Caco-2 (cell line): ENCODE measurements at regions not wholly inside any gene's neighbourhood (a gene's known extent, or its start where the extent isn't known, plus 50 kb on each side); places are given as distances from the start of the nearest gene placed in this dataset.

Experiments used
- BruUV-seq: library from RNA; stranded (reverse); fragments of 400-500 nt; replicated peaks from 2 replicates; lab custom pipeline; 2021; lab: Mats Ljungman, UMichigan
- CTCF ChIA-PET: fragments of 300-600 bp; sonication (Branson Sonifier 250); formaldehyde crosslinking; loops from one replicate; lab custom pipeline; 2022; ENCODE audit warnings: antibody characterized with exemption; lab: Charles Lee
- POLR2A ChIA-PET: fragments of 300-600 bp; sonication (Branson Sonifier 250); formaldehyde crosslinking; loops from one replicate; lab custom pipeline; 2022; ENCODE audit warnings: antibody characterized with exemption; lab: Charles Lee
- DNase-seq, 2 experiments: peaks; one replicate each; pipeline versions ENCODE4 v3.0.0 to v3.0.0-alpha.2; 2020 to 2022
- H3K27me3 ChIP-seq: replicated peaks from 2 replicates; pipeline ENCODE4 v1.6.0; 2011; ENCODE audit warnings: low read length; ENCODE audit not compliant: control insufficient read depth, insufficient read depth
- H3K36me3 ChIP-seq: 2 replicates; pipeline ENCODE4 v1.5.1; 2011; ENCODE audit warnings: low read length; ENCODE audit not compliant: control insufficient read depth, insufficient read depth
- H3K4me1 ChIP-seq: fragments of 250-450 bp; sonication (Bioruptor Pico); 2 replicates; pipeline ENCODE4 v1.5.1; 2020; ENCODE audit warnings: mild to moderate bottlenecking
- H3K4me3 ChIP-seq: 2 replicates; pipeline ENCODE4 v1.5.1; 2011; ENCODE audit warnings: low read depth, mild to moderate bottlenecking, control low read depth, low read length
- H3K9me3 ChIP-seq: fragments of 250-450 bp; sonication (Bioruptor Pico); 2 replicates; pipeline ENCODE4 v1.5.1; 2020; ENCODE audit warnings: mild to moderate bottlenecking, moderate library complexity
- H3K27ac Mint-ChIP-seq: one replicate; pipeline ENCODE4 v1.8.0; 2022; ENCODE audit warnings: mixed read lengths; ENCODE audit not compliant: unreplicated experiment
- H3K27me3 Mint-ChIP-seq: one replicate; pipeline ENCODE4 v1.8.0; 2022; ENCODE audit warnings: mixed read lengths; ENCODE audit not compliant: insufficient read depth, unreplicated experiment
- H3K36me3 Mint-ChIP-seq: one replicate; pipeline ENCODE4 v1.8.0; 2022; ENCODE audit warnings: mild to moderate bottlenecking, mixed read lengths; ENCODE audit not compliant: insufficient read depth, unreplicated experiment
- H3K4me1 Mint-ChIP-seq: one replicate; pipeline ENCODE4 v1.8.0; 2022; ENCODE audit warnings: low read depth, mixed read lengths; ENCODE audit not compliant: unreplicated experiment
- H3K4me3 Mint-ChIP-seq: one replicate; pipeline ENCODE4 v1.8.0; 2022; ENCODE audit warnings: mild to moderate bottlenecking, moderate library complexity, mixed read lengths; ENCODE audit not compliant: unreplicated experiment
- H3K9me3 Mint-ChIP-seq: one replicate; pipeline ENCODE4 v1.8.0; 2022; ENCODE audit warnings: mixed read lengths; ENCODE audit not compliant: unreplicated experiment
- CTCF ChIP-seq, 2 experiments: fragments of 200-600 bp in 1 of 2; IDR thresholded peaks; 1 replicate in 1 of 2; 2 replicates in 1 of 2; pipeline versions ENCODE4 v1.5.1 to v1.8.0; 2011 to 2022; ENCODE audit warnings: antibody characterized with exemption in 1 of 2, control low read depth in 1 of 2, inconsistent platforms in 1 of 2, low read depth in 1 of 2, low read length in 1 of 2, mild to moderate bottlenecking in 1 of 2, moderate library complexity in 1 of 2; ENCODE audit not compliant: insufficient read depth in 1 of 2, severe bottlenecking in 1 of 2, unreplicated experiment in 1 of 2
- intact Hi-C: fragments of 100-400 bp; cut with micrococcal nuclease; formaldehyde crosslinking; loops from one replicate; pipeline ENCODE4 v1.10.0; 2022; ENCODE audit not compliant: unreplicated experiment

- ChIA-PET POLR2A (no interaction called here), CTCF (no interaction called here)
- no peak overlapping the region for H3K4me3 Mint-ChIP-seq
- no peak for TF ChIP-seq CTCF (IDR thresholded peaks at IDR 0.05; ENCODE audit: insufficient read depth in 1 of 2, low read depth in 1 of 2, low read length in 1 of 2, severe bottlenecking in 1 of 2, unreplicated experiment in 1 of 2)
- Histone ChIP-seq H3K27me3 (no peaks in the 10 kb centered on the region), H3K36me3 (no peaks in the 10 kb centered on the region), H3K4me1 (no peaks in the 10 kb centered on the region), H3K9me3 (no peaks in the 10 kb centered on the region), H3K4me3 (no peak overlapping the region)
- H3K27me3 Mint-ChIP-seq: peaks cover 4% of the 10 kb centered on the region
- no peaks in the 10 kb centered on the region for H3K9me3 Mint-ChIP-seq
- no peak overlapping the region for H3K27ac Mint-ChIP-seq
- intact Hi-C loops: no loop called here
- no peaks in the 10 kb centered on the region for H3K36me3 Mint-ChIP-seq
- no TSS peak for BruUV-seq
- H3K4me1 Mint-ChIP-seq: no peaks in the 10 kb centered on the region
- no peak for DNase-seq
Measured at GRCh38 chrX:137263374-137263773, 229.6 kb upstream of the GPR101 start.

- Mint-ChIP-seq H3K4me1 (no peaks in the 10 kb centered on the region), H3K4me3 (no peak overlapping the region), H3K27me3 (peaks cover 3% of the 10 kb centered on the region), H3K9me3 (no peaks in the 10 kb centered on the region), H3K36me3 (no peaks in the 10 kb centered on the region), H3K27ac (no peak overlapping the region)
- Histone ChIP-seq H3K9me3 (no peaks in the 10 kb centered on the region), H3K4me1 (no peaks in the 10 kb centered on the region), H3K4me3 (no peak overlapping the region), H3K36me3 (no peaks in the 10 kb centered on the region), H3K27me3 (no peaks in the 10 kb centered on the region)
- intact Hi-C loops: no loop called here
- POLR2A ChIA-PET: no interaction called here
- CTCF ChIA-PET: no interaction called here
- no peak for TF ChIP-seq CTCF (IDR thresholded peaks at IDR 0.05; ENCODE audit: insufficient read depth in 1 of 2, low read depth in 1 of 2, low read length in 1 of 2, severe bottlenecking in 1 of 2, unreplicated experiment in 1 of 2)
- BruUV-seq: no TSS peak
- no peak for DNase-seq
Measured at GRCh38 chrX:137245183-137245582, 211.4 kb upstream of the GPR101 start.

GRCh38 chrX:137236837-137237236 is 203.0 kb upstream of the GPR101 start:
- no TSS peak for BruUV-seq

More at GRCh38 chrX:137236837-137237236, 203.0 kb upstream of the GPR101 start:
- POLR2A ChIA-PET: no interaction called here
- no peaks in the 10 kb centered on the region for H3K4me1 ChIP-seq
- no peaks in the 10 kb centered on the region for H3K36me3 Mint-ChIP-seq
- H3K27me3 ChIP-seq: no peaks in the 10 kb centered on the region
- H3K4me1 Mint-ChIP-seq: no peaks in the 10 kb centered on the region
- H3K27ac Mint-ChIP-seq: no peak overlapping the region
- TF ChIP-seq CTCF (IDR thresholded peaks at IDR 0.05; ENCODE audit: insufficient read depth in 1 of 2, low read depth in 1 of 2, low read length in 1 of 2, severe bottlenecking in 1 of 2, unreplicated experiment in 1 of 2): no peak
- intact Hi-C loops: no loop called here
- no peak overlapping the region for H3K4me3 Mint-ChIP-seq
- DNase-seq: no peak
- no peaks in the 10 kb centered on the region for H3K9me3 Mint-ChIP-seq
- no peak overlapping the region for H3K4me3 ChIP-seq
- CTCF ChIA-PET: no interaction called here
- no peaks in the 10 kb centered on the region for H3K9me3 ChIP-seq
- peaks cover 4% of the 10 kb centered on the region for H3K27me3 Mint-ChIP-seq
- no peaks in the 10 kb centered on the region for H3K36me3 ChIP-seq
